HG02759 (cell line): ENCODE measurements at regions not wholly inside any gene's neighbourhood (a gene's known extent, or its start where the extent isn't known, plus 50 kb on each side); places are given as distances from the start of the nearest gene placed in this dataset.

Experiments used
- ATAC-seq: cut with Tn5 transposase; IDR thresholded peaks from one replicate; pipeline ENCODE4 v1.9.1; 2021; ENCODE audit warnings: mild to moderate bottlenecking, moderate library complexity; ENCODE audit not compliant: unreplicated experiment

- no peak for ATAC-seq
Observed at GRCh38 chr1:224504297-224505041, 69.9 kb upstream of the WDR26 start.

- ATAC-seq: no peak
Observed at GRCh38 chr1:224505454-224506093, 71.0 kb upstream of the WDR26 start.

GRCh38 chr1:224506141-224506814 lies 71.7 kb upstream of the WDR26 start:
- no peak for ATAC-seq

- no peak for ATAC-seq
Observed at GRCh38 chr1:224507771-224508523, 73.3 kb upstream of the WDR26 start.

GRCh38 chr1:224509907-224510306 lies 75.3 kb upstream of the WDR26 start:
- no peak for ATAC-seq

- ATAC-seq: no peak
Observed at GRCh38 chr1:224510880-224511645, 76.5 kb upstream of the WDR26 start.

- no peak for ATAC-seq
Observed at GRCh38 chr1:224512600-224513151, 78.1 kb upstream of the WDR26 start.

GRCh38 chr1:224513383-224513782 lies 78.8 kb upstream of the WDR26 start:
- no peak for ATAC-seq

- ATAC-seq: peak; percentile 98
Observed at GRCh38 chr1:224513787-224514209, 79.2 kb upstream of the WDR26 start.

GRCh38 chr1:224517171-224517570 lies 82.6 kb upstream of the WDR26 start:
- ATAC-seq: no peak

GRCh38 chr1:224518528-224518927 lies 83.9 kb upstream of the WDR26 start:
- ATAC-seq: no peak

GRCh38 chr1:224519874-224520273 lies 85.3 kb upstream of the WDR26 start:
- no peak for ATAC-seq

- no peak for ATAC-seq
Observed at GRCh38 chr1:224520808-224521207, 86.2 kb upstream of the WDR26 start.

- no peak for ATAC-seq
Observed at GRCh38 chr1:224521904-224522734, 87.5 kb upstream of the WDR26 start.

- ATAC-seq: no peak
Observed at GRCh38 chr1:224523676-224524075, 89.1 kb upstream of the WDR26 start.

- no peak for ATAC-seq
Observed at GRCh38 chr1:224524679-224525078, 90.1 kb upstream of the WDR26 start.

GRCh38 chr1:224525411-224526040 lies 90.6 kb upstream of the CNIH3 start:
- no peak for ATAC-seq

GRCh38 chr1:224526771-224527170 lies 89.3 kb upstream of the CNIH3 start:
- no peak for ATAC-seq

- no peak for ATAC-seq
Observed at GRCh38 chr1:224528900-224529299, 87.2 kb upstream of the CNIH3 start.
